IMR-90 (cell line): ENCODE measurements at regions not wholly inside any gene's neighbourhood (a gene's known extent, or its start where the extent isn't known, plus 50 kb on each side); places are given as distances from the start of the nearest gene placed in this dataset.

Experiments used
- ATAC-seq: fragments of 200-7000 bp; cut with Tn5 transposase; 2 replicates; pipeline ENCODE4 v1.9.1; 2020; ENCODE audit warnings: low read depth, mild to moderate bottlenecking, moderate library complexity
- BruUV-seq: library from RNA; stranded (reverse); fragments of 400-500 nt; replicated peaks from 2 replicates; lab custom pipeline; 2021; lab: Mats Ljungman, UMichigan
- CTCF ChIA-PET: fragments of 300-600 bp; formaldehyde crosslinking; extraction: SDS; loops from one replicate; lab custom pipeline; 2021; ENCODE audit warnings: antibody characterized with exemption; lab: Yijun Ruan, JAX
- POLR2A ChIA-PET: fragments of 300-600 bp; sonication (Branson Sonifier 250); formaldehyde crosslinking; loops from one replicate; lab custom pipeline; 2022; ENCODE audit warnings: antibody characterized with exemption; ENCODE audit not compliant: unreplicated experiment; lab: Charles Lee
- DNase-seq: peaks from one replicate; pipeline ENCODE4 v3.0.0; 2013
- H2AFZ ChIP-seq: replicated peaks from 2 replicates; pipeline ENCODE3; 2013; ENCODE audit warnings: low read length, mild to moderate bottlenecking; ENCODE audit not compliant: poor library complexity
- H2AK5ac ChIP-seq: 2 replicates; pipeline ENCODE4 v1.6.1; 2013; ENCODE audit warnings: low read depth, low read length, inconsistent platforms
- H2AK9ac ChIP-seq: replicated peaks from 2 replicates; pipeline ENCODE3; 2013; ENCODE audit warnings: mild to moderate bottlenecking, low read depth, low read length, moderate library complexity; ENCODE audit not compliant: poor library complexity
- H2BK120ac ChIP-seq: 2 replicates; pipeline ENCODE4 v1.6.1; 2013; ENCODE audit warnings: low read depth, low read length, inconsistent platforms
- H2BK15ac ChIP-seq: 3 replicates; pipeline ENCODE4 v1.6.1; 2013; ENCODE audit warnings: low read depth, low read length, inconsistent platforms
- H2BK20ac ChIP-seq: 2 replicates; pipeline ENCODE4 v1.6.1; 2013; ENCODE audit warnings: low read depth, mild to moderate bottlenecking, inconsistent platforms, low read length, moderate library complexity
- H2BK5ac ChIP-seq: 2 replicates; pipeline ENCODE4 v1.6.1; 2013; ENCODE audit warnings: mild to moderate bottlenecking, low read depth, low read length, inconsistent platforms; ENCODE audit not compliant: poor library complexity, severe bottlenecking
- H3K14ac ChIP-seq: replicated peaks from 2 replicates; pipeline ENCODE4 v1.6.1; 2013; ENCODE audit warnings: low read depth, low read length, inconsistent platforms
- H3K18ac ChIP-seq: 2 replicates; pipeline ENCODE4 v1.6.1; 2013; ENCODE audit warnings: low read depth, low read length, control low read depth
- H3K23ac ChIP-seq: 2 replicates; pipeline ENCODE4 v1.6.1; 2013; ENCODE audit warnings: low read depth, low read length, inconsistent platforms
- H3K27ac ChIP-seq: 2 replicates; pipeline ENCODE4 v1.5.1; 2013; ENCODE audit warnings: mild to moderate bottlenecking, control low read depth, low read length; ENCODE audit not compliant: insufficient read depth
- H3K27me3 ChIP-seq: 2 replicates; pipeline ENCODE4 v1.6.1; 2013; ENCODE audit warnings: low read length; ENCODE audit not compliant: control insufficient read depth, insufficient read depth
- H3K36me3 ChIP-seq: 2 replicates; pipeline ENCODE4 v1.6.1; 2013; ENCODE audit warnings: low read length, mixed read lengths; ENCODE audit not compliant: control insufficient read depth, insufficient read depth
- H3K4ac ChIP-seq: 2 replicates; pipeline ENCODE4 v1.6.1; 2013; ENCODE audit warnings: low read depth, low read length, inconsistent platforms
- H3K4me1 ChIP-seq: 2 replicates; pipeline ENCODE4 v1.6.1; 2013; ENCODE audit warnings: low read length, mixed read lengths; ENCODE audit not compliant: control insufficient read depth, insufficient read depth
- H3K4me2 ChIP-seq: 2 replicates; pipeline ENCODE4 v1.6.1; 2013; ENCODE audit warnings: low read depth, mild to moderate bottlenecking, control low read depth, low read length, moderate library complexity
- H3K4me3 ChIP-seq: 2 replicates; pipeline ENCODE4 v1.5.1; 2013; ENCODE audit warnings: low read depth, mild to moderate bottlenecking, control low read depth, low read length, moderate library complexity; ENCODE audit not compliant: insufficient read depth
- H3K56ac ChIP-seq: 2 replicates; pipeline ENCODE4 v1.6.1; 2013; ENCODE audit warnings: low read length, inconsistent platforms; ENCODE audit not compliant: insufficient read depth; ENCODE audit errors: extremely low read depth
- H3K79me1 ChIP-seq, 2 experiments: 2 replicates each; pipeline ENCODE4 v1.6.1; 2013; ENCODE audit warnings: low read length in 2 of 2, inconsistent platforms in 1 of 2, low read depth in 1 of 2
- H3K9ac ChIP-seq: 2 replicates; pipeline ENCODE4 v1.6.1; 2013; ENCODE audit warnings: low read depth, low read length, control low read depth
- H3K9me1 ChIP-seq: 2 replicates; pipeline ENCODE4 v1.6.1; 2013; ENCODE audit warnings: low read length, inconsistent platforms; ENCODE audit not compliant: insufficient read depth
- H3K9me3 ChIP-seq: 2 replicates; pipeline ENCODE4 v1.6.1; 2013; ENCODE audit warnings: low read length; ENCODE audit not compliant: control insufficient read depth, insufficient read depth
- H4K20me1 ChIP-seq: 2 replicates; pipeline ENCODE4 v1.6.1; 2013; ENCODE audit warnings: low read length, inconsistent platforms; ENCODE audit not compliant: insufficient read depth
- H4K5ac ChIP-seq: 2 replicates; pipeline ENCODE4 v1.6.1; 2013; ENCODE audit warnings: mild to moderate bottlenecking, low read depth, low read length, control low read depth
- H4K8ac ChIP-seq, 2 experiments: 2 replicates each; pipeline ENCODE4 v1.6.1; 2013; ENCODE audit warnings: low read depth in 2 of 2, low read length in 2 of 2, control low read depth in 1 of 2, inconsistent platforms in 1 of 2
- H4K91ac ChIP-seq: 2 replicates; pipeline ENCODE4 v1.6.1; 2013; ENCODE audit warnings: low read depth, low read length, inconsistent platforms; ENCODE audit not compliant: insufficient read depth
- BHLHE40 ChIP-seq: fragments of 150-350 bp; IDR thresholded peaks from 2 replicates; pipeline ENCODE4 v1.6.1; 2016; ENCODE audit warnings: mild to moderate bottlenecking, low read depth, low read length
- CEBPB ChIP-seq: IDR thresholded peaks from 2 replicates; pipeline ENCODE4 v1.6.1; 2012; ENCODE audit warnings: low read depth, low read length, improper control_type of control experiment
- CTCF ChIP-seq: conservative IDR thresholded peaks from 2 replicates; pipeline ENCODE4 v1.5.1; 2012; ENCODE audit warnings: mild to moderate bottlenecking, low read depth, low read length, improper control_type of control experiment
- ELK1 ChIP-seq: fragments of 150-350 bp; IDR thresholded peaks from 2 replicates; pipeline ENCODE4 v1.6.1; 2016; ENCODE audit warnings: low read depth, mild to moderate bottlenecking, low read length, moderate library complexity, borderline replicate concordance
- FOS ChIP-seq: fragments of 150-350 bp; IDR thresholded peaks from 2 replicates; pipeline ENCODE4 v1.6.1; 2016; ENCODE audit warnings: low read depth, low read length
- MAZ ChIP-seq: IDR thresholded peaks from 2 replicates; pipeline ENCODE4 v1.6.1; 2012; ENCODE audit warnings: low read depth, mild to moderate bottlenecking, low read length, improper control_type of control experiment, moderate library complexity, borderline replicate concordance
- NFE2L2 ChIP-seq: fragments of 150-350 bp; IDR thresholded peaks from 2 replicates; pipeline ENCODE4 v1.6.1; 2016; ENCODE audit warnings: low read depth, mild to moderate bottlenecking, low read length
- RFX5 ChIP-seq: IDR thresholded peaks from 2 replicates; pipeline ENCODE4 v1.8.0; 2012; ENCODE audit warnings: low read depth, mild to moderate bottlenecking, low read length, moderate library complexity
- SMC3 ChIP-seq: fragments of 150-350 bp; IDR thresholded peaks from 2 replicates; pipeline ENCODE4 v1.6.1; 2016; ENCODE audit warnings: low read depth, mild to moderate bottlenecking, antibody characterized with exemption, low read length, moderate library complexity
- USF2 ChIP-seq: fragments of 150-350 bp; IDR thresholded peaks from 2 replicates; pipeline ENCODE4 v1.6.1; 2017; ENCODE audit warnings: mild to moderate bottlenecking, antibody characterized with exemption, low read length, low read depth
- WGBS, 2 experiments: methylation state at CpG; one replicate each; pipeline versions ENCODE4 v1.1.5 to v1.1.7; 2013; ENCODE audit warnings: missing lambda C conversion rate in 2 of 2; ENCODE audit not compliant: insufficient read length in 1 of 2; ENCODE audit errors: extremely low coverage in 2 of 2; 5-methylcytosine and 5-hydroxymethylcytosine counted together
- dilution Hi-C: fragments of 300-500 bp; cut with HindIII; formaldehyde crosslinking; loops from one replicate; pipeline ENCODE4 v1.14.3; 2018; ENCODE audit warnings: low sequenced_read_pairs; ENCODE audit not compliant: unreplicated experiment
- in situ Hi-C: fragments of 300-500 bp; cut with MboI; formaldehyde crosslinking; loops from 3 replicates; pipeline ENCODE4 v1.14.3; 2019; ENCODE audit warnings: low sequenced_read_pairs, inconsistent platforms, mixed read lengths
- intact Hi-C: fragments of 100-400 bp; cut with micrococcal nuclease; formaldehyde crosslinking; loops from 2 replicates; pipeline ENCODE4 v1.10.0; 2022

- Histone ChIP-seq H3K27ac (no peak overlapping the region), H3K14ac (no peak overlapping the region), H2AK9ac (no peak overlapping the region), H3K4ac (no peak overlapping the region), H4K8ac (no peak overlapping the region), H3K23ac (no peak overlapping the region), H3K36me3 (no peaks in the 10 kb centered on the region), H3K9me3 (peaks cover 2% of the 10 kb centered on the region), H3K27me3 (no peaks in the 10 kb centered on the region), H4K91ac (no peak overlapping the region), H3K18ac (no peak overlapping the region), H3K9me1 (no peaks in the 10 kb centered on the region), H2BK20ac (no peak overlapping the region), H3K9ac (no peak overlapping the region), H4K20me1 (no peaks in the 10 kb centered on the region), H2BK5ac (no peak overlapping the region), H3K79me1 (no peaks in the 10 kb centered on the region), H3K4me2 (no peak overlapping the region), H3K56ac (no peak overlapping the region), H2AK5ac (no peak overlapping the region), H3K4me3 (no peak overlapping the region), H2AFZ (no peak overlapping the region), H4K5ac (no peak overlapping the region), H2BK120ac (no peak overlapping the region), H2BK15ac (no peak overlapping the region), H3K4me1 (no peaks in the 10 kb centered on the region)
- dilution Hi-C loops (no loop called here), in situ Hi-C loops (no loop called here), intact Hi-C loops (no loop called here)
- WGBS, 2 experiments: no CpG with 5 or more reads among the region's 3 CpGs
- TF ChIP-seq BHLHE40: no peak
- no peak for TF ChIP-seq FOS
- TF ChIP-seq NFE2L2: no peak
- no peak for TF ChIP-seq RFX5
- no peak for TF ChIP-seq ELK1
- TF ChIP-seq MAZ: no peak
- TF ChIP-seq CEBPB: no peak
- TF ChIP-seq CTCF: no peak
- TF ChIP-seq USF2: no peak
- TF ChIP-seq SMC3: no peak
- ATAC-seq (no peak), DNase-seq (no peak)
- BruUV-seq: no TSS peak
- POLR2A ChIA-PET: no interaction called here
- CTCF ChIA-PET: no interaction called here
Measured at GRCh38 chrX:20952180-20952579, 422.0 kb upstream of the CNKSR2 start.
